NB4 (cell line): ENCODE measurements at regions not wholly inside any gene's neighbourhood (a gene's known extent, or its start where the extent isn't known, plus 50 kb on each side); places are given as distances from the start of the nearest gene placed in this dataset.

ENCODE experiments used
- DNase-seq: peaks from one replicate; pipeline ENCODE4 v3.0.0; 2010; ENCODE audit warnings: low read depth
- H3K4me3 ChIP-seq: one replicate; pipeline ENCODE4 v1.5.1; 2011; ENCODE audit warnings: mild to moderate bottlenecking, low read depth, low read length, moderate library complexity
- CTCF ChIP-seq: IDR thresholded peaks from one replicate; pipeline ENCODE4 v1.5.1; 2012; ENCODE audit warnings: low read depth, low read length
- MAX ChIP-seq: IDR thresholded peaks from 2 replicates; pipeline ENCODE4 v1.6.1; 2011; ENCODE audit warnings: low read depth, low read length
- MYC ChIP-seq: IDR thresholded peaks from 2 replicates; pipeline ENCODE4 v1.6.1; 2011; ENCODE audit warnings: low read depth, low read length
- POLR2A ChIP-seq: IDR thresholded peaks from 2 replicates; pipeline ENCODE4 v1.6.1; 2011; ENCODE audit warnings: mild to moderate bottlenecking; ENCODE audit not compliant: insufficient read length; ENCODE audit errors: extremely low read depth

- H3K4me3 ChIP-seq, result no peak overlapping the region
- TF ChIP-seq CTCF (no peak), MYC (no peak), MAX (peak; percentile 25; the same call in 1 of the 2 replicates)
- DNase-seq, result no peak
Observed at GRCh38 chr10:30536578-30536977, 93.0 kb downstream of the LYZL2 start.

GRCh38 chr10:30535677-30536076 lies 93.9 kb downstream of the LYZL2 start:
- H3K4me3 ChIP-seq, result no peak overlapping the region
- DNase-seq, result no peak
- TF ChIP-seq MYC (no peak), CTCF (no peak), MAX (no peak), POLR2A (no peak)

GRCh38 chr10:30534465-30535144 lies 94.9 kb downstream of the LYZL2 start:
- DNase-seq, result peak; percentile 83
- H3K4me3 ChIP-seq, result no peak overlapping the region
- 0 out of 2 replicates have a peak, but pooled peaks have one; percentile 17 for TF ChIP-seq MYC
- no peak for TF ChIP-seq POLR2A
- TF ChIP-seq CTCF, result peak; percentile 60
- TF ChIP-seq MAX, result 0 out of 2 replicates have a peak, but pooled peaks have one; percentile 32

- DNase-seq, result peak; percentile 43
- TF ChIP-seq CTCF, result no peak
- TF ChIP-seq MYC, result no peak
- no peak for TF ChIP-seq POLR2A
- no peak for TF ChIP-seq MAX
- H3K4me3 ChIP-seq, result no peak overlapping the region
Observed at GRCh38 chr10:30531751-30532530, 97.6 kb downstream of the LYZL2 start.

- DNase-seq, result peak; percentile 94
- TF ChIP-seq POLR2A, result peak; percentile 45
- TF ChIP-seq MYC, result peak; percentile 77
- TF ChIP-seq CTCF, result no peak
- H3K4me3 ChIP-seq, result peak overlapping the region; percentile 44
Observed at GRCh38 chr10:30529373-30529998, 95.5 kb downstream of the MAP3K8 start.
